GM18907 (cell line): ENCODE measurements at regions not wholly inside any gene's neighbourhood (a gene's known extent, or its start where the extent isn't known, plus 50 kb on each side); places are given as distances from the start of the nearest gene placed in this dataset.

Experiments used
- ATAC-seq: cut with Tn5 transposase; IDR thresholded peaks from one replicate; pipeline ENCODE4 v1.9.1; 2021; ENCODE audit warnings: mild to moderate bottlenecking, moderate library complexity; ENCODE audit not compliant: unreplicated experiment

DNA sequence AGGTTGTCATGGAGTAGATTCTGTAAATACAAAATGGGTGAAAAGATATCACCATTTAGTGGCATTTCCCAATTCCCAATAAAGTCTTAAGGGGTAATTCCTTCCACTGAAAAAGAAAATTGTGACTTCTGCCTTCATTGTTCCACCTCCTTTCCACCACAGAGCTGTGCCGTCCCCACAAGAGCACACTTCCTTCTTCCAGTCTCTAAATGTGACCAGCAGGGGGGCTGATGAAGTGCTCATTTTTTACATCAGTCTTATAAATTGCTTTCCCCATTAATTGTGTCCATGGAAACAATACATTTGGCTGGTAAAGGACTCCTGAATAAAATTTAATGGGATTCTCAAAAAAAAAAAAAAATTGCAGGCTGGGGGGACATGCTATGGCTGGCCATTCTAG lies 260.8 kb upstream of the PSMD7 start:
- ATAC-seq = no peak

DNA sequence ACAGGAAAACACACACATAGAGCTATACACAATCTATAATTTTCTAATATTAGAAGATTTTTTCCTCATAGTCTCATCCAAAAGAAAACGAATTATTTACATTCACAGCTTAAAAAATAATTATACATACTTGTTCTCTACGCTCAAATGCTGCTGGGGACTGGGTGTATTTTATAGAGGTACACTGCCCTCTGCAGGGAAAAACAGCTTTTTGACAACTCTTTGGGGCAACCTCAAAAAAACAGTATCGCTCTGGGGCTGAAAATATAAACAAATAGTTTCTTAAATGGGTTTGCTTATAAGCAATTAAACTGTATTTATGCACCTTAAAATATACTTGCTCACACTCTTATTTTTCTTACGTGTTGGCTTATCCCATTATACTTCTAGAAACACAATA lies 261.8 kb upstream of the PSMD7 start:
- ATAC-seq = no peak

DNA sequence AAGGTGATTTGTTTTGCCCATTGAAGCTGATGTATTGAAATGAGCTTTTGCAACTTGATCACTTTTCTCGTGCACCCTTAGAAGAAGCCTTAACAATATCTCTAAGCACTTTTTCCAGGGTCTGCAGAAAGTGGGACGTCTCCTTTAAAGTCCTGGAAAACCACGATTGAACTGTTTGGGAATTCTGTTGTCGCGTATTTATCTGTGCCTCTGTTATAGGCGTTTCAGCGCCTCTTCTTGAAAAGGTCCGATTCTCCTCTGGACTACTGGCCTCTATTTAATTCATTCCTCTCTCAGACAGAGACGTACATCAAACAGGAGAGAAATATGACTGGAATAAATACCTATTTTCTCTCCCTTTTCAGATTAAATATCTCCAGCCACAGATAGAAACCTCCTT lies 262.4 kb upstream of the PSMD7 start:
- no peak for ATAC-seq

DNA sequence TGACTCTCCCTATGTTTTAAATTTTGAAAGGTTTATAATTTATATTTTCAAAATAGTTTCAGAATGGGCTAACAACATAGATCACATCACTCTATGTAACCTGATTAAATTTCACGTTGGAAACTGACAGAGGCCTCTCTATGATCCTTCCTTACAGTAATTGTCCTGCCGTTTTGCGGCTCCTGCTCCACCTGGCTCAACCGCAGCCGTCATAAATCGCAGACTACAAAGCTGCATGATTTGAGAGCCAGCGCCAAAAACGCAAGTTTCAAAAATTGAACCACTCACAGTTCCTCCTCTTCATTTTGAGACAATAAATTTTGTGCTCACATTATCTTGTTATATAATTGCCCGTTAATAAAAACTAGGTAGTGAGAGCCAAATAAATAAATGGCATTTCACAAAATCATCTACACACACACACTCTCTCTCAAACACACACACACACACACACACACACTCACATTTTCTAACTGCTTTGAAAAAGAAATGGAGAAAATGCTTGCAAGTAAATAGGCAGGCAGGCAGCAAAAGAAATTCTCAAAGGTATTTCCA lies 263.1 kb upstream of the PSMD7 start:
- no peak for ATAC-seq

DNA sequence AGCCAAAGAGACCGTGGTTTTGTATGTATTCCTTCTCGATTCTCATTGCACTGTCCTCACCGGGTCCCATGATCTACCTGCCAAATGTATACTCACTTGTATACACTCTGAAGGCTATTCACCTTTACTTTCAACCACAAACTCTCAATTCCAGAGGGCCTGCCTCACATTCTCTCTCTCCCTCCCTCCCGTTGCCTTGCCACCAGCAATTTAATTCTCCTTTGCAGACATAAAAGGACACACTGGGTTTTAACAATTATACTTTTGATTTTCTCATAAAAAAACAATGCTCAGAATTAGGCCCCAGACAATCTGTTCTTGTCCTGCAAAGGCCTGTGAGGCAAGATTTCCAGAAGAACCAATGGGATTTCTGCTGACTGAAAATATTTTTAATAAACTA lies 265.1 kb upstream of the PSMD7 start:
- no peak for ATAC-seq

DNA sequence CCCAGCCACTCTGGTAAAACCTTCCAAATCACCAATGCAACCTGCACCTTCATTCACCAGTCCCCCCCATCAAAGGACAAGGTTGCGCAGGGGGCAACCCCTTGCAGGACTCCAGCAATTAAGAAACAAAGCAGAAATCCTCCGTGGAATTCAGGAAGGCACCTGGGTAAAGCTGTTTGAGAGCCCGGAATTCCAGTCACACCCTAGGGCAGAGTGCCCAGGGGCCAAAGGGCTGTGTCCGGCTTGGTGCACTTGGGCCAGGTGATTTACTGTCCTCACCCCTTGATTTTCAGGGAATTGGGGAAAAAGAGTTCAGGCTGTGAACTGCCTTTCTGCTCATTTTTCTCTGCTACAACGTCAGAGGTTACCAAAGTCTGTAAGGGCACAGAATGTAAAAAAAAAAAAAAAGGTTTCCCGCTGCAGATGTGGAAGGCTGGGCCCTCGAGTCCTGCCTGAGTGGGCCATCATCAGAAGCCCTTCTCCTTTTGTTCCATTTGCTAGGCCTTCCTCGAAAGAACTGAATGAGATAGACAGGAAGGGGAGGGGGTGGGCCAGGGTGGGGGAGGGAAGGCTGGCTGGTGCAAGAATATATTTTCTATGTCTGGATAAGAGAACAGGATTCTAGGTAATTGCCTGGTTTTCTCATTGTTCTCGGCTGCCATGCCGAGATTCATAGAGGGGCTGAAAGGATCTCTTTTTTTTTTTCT lies 266.5 kb upstream of the PSMD7 start:
- no peak for ATAC-seq

DNA sequence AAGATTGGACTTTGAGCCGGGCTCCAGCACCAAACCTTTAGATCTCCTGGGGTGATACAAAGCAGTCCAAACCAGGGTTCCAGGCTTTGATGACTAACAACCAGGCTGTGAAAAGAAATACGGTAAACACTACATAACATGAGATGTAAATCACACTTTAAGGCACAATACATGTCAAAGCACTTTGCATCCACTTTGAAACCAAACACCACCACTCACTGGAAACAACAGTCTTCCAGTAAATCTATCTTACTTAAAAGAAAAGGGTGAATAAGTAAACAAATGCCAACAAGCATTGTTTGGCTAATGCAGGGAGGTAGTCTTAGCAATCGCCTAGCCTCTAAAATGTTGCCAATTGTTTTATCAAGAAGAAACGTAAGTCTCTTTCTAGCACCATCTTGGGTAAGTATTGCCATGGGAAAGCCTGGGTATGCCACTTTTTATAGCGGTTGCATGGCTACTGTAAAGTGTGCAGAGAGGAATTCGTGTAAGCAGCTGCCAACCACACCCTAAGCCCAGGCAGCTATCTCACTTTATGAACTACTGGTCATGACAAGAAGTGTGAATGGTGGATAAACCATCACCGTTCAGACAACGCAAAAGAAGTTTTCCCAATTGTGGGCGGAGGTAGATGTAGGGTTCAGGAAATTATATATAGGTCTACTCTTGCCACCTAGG lies 267.4 kb upstream of the PSMD7 start:
- no peak for ATAC-seq

DNA sequence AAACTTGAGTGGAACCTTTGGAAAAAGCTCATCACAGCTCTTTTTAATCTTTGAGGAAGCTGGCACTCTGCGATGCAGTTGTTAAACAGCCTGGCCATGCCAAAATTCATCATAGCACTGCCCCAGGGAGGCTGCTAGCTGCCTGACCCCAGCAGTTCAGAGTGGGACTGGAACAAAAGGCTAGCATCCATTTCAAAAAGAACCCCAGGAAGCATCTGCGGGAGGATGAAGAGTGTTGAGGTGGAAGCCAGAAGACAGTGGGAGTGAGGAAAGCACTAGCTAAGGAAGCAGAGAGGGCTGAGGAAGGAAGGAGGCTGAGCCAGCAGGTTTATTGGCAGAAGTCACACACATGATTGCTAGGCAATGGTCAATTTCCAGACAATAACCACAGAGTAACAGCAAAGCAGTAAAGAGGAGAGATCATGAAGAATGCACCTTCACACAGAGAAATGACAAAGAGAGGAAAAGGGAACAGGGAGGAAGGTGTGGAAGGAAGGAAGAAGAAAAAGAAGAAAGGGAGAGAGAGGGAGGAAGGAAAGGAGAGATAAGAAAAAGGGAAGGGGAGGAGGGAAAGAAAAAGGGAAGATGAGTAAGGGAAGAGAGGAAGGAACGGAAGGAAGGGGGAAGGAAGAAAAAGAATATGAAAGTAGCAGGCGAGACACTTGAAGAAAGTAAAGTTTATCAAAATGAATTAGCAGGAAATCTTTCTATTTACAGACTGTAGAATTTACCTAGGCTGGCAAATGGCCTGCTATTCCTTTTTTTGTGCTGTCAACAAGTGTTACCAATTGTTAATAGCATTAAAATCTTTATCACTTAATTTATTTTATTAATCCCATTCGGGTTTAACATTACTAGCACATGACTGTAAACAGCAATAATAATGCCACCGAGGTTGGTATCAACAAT lies 270.0 kb upstream of the PSMD7 start:
- no peak for ATAC-seq

DNA sequence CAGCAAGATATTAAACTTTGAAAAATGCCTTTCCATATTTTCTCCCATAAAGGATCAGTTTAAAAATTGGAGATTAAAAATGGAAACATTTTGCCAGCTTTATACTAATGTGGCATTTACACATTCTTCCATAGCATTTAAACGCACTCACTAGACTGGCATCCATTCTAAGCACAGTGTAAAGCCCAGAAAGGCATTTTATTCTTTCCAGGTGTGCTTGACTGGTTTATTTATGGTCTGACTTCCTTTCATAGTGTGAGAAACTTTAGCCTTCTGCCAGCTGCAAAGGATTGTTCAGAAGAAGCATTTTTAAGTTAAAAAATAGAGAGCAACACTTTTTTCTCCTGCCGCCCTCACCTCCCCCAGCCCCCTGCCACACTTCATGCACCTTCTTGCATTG lies 271.7 kb upstream of the PSMD7 start:
- no peak for ATAC-seq

DNA sequence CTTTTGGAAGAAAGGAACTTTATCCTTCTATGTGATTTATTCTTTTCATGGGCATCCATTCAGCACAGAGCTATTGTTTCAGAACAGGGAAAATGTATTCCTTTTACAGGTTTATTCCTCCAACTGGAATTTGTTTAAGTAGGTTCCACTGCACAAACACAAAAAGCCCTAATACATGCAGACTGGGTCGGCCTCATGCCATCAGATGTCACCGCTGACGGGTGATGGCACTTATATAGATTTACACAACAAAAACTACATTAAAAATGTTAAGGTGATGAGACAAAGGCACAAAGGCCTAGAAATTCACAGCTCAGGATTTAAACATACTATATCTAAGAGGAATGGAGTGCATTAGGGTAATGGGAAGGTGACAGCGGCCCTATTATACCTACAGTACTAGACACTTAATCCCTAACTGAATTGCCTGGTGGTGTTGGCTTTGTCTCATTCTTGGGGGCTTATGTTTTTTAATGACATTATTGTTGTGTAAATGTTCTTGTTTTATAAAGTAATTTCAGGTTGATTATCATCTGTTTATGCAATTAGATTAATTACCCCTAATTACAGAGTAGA lies 276.4 kb upstream of the PSMD7 start:
- no peak for ATAC-seq

DNA sequence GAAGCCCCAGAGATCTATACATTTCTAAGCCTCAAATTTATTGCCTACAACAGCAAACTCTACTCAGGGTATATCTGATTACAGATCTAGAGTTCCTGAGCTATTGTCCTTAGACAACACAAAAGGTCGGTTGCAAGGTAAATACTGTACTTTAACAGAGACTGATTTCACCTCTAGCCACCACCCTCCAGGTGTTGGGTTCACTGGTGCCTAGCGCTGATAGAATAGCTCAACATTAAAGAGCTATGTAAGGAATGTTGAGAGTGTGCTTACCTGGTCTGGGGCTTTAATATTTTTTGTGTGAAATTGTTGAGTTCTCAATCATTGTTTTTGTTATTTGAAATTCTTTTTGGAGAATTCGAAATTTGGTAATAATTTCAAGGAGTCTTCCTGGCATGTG lies 277.0 kb upstream of the PSMD7 start:
- no peak for ATAC-seq

DNA sequence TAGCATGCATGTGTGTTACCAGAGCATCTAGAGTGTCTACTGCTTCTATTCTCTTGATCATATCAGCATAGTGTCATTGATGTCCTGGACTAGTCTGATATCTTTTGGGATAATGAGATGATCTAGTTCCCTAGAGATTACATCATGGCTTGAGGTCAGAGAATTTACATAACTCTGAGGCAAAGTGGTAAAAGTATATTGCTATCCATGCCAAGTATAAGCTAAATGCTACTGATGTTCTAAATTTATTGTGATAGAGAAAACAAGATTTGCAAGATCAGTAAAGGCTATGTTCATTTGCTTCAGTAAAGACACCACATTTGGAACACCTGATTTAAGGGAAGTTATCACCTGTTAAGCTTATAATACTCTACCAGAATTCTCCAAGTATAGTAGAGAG lies 280.7 kb upstream of the PSMD7 start:
- no peak for ATAC-seq

DNA sequence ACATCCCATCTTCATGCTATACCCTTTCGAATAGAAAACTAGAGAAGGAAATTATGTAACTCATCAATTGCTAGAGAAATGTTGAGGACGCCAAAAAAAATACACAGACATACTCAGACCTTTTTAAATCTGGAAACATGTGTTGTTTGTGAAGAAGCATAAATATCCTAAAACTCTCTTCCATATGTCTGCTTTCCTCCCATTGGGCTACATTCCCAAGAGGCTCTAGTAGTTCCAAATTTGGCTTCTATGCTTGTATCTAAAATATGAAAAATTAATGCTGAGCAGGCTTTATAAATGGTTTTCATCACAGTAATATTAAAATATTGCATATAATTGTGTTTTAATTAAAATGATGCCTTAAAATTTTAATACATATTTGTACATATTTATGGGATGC lies 297.9 kb upstream of the PSMD7 start:
- ATAC-seq = no peak

DNA sequence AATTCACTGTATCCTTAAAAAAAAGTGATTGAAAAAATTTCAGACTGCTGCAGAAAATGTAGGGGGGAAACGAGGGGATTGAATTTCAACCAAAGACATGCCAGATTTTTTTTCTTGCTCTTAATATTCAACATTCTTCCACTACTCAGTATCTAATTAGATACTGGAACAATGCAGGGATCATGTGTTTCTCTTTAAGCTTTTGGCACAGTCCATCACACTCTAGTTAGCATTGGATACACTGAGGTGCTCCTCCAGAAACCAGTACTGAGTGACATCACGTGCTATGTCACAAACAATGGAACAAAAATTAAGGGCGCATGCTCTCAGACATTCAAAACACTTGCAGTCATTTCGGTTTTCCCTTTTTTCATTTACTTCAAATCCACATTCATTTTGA lies 298.6 kb upstream of the PSMD7 start:
- ATAC-seq = no peak

DNA sequence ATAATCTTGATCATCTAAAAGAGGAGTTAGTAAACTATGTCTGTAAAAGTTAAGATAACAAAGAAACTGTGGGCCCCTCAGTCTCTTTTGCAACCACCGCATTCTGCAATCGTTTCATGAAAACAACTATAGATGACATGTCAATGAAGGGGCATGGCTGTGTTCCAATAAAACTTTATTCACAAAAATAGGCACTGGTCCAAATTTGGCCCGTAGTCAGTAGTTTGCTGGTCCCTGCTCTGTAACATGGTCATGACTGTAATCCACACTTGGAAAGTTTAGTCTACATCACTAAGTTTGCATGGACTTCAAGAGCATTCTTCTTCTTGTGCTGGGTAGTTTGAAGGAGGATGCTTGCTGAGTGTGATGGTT lies 299.3 kb upstream of the PSMD7 start:
- ATAC-seq = no peak

DNA sequence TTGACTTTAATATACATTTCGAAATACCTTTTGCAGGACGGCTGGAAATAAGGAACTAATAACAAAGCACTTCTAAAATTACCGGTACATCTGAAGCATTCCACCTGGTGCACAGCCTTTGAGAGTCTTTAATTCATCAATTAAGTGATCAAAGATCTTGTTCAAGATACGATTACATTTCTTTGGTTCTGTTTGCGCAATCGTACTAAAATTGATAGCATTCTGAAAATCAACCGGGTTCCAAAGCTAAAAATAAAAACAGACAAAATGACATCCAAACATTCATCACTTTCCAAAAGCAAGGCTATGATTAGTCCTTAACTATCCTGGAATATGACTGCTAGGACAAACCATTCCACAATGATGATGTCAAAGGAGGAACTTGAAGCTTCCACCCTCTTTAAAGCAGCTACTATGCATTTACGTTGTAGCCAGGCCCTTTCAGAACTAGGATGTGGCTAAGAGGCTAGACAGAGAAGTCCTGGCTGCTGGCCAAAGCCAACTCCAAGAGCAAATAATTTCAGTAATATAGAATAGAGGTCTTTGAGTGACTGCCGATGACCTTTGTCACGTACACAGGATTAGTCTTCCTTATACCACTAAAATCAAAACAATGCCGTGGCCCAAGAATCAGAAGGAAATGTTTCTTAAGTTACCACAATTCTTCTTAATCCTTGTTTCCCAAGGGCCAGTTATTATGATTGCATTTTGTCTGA lies 299.8 kb upstream of the PSMD7 start:
- no peak for ATAC-seq

DNA sequence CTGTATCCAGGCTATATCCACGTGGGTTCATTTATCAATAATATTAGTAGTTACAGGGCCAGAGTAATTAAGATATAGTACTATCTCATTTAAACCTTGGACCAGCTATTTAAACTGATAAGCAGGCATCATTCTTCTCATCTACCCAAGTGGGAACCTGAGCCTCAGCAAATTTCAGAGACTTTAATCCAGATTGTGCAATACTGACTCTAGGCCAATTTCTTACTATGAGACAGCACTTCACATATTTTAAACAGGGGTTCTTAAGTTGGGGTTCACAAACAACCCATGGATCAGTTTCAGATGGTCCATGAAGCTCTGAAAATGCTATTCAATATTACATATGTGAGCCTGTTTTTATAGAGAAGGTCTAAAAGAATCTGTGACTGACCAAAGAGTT lies 302.7 kb upstream of the PSMD7 start:
- no peak for ATAC-seq

DNA sequence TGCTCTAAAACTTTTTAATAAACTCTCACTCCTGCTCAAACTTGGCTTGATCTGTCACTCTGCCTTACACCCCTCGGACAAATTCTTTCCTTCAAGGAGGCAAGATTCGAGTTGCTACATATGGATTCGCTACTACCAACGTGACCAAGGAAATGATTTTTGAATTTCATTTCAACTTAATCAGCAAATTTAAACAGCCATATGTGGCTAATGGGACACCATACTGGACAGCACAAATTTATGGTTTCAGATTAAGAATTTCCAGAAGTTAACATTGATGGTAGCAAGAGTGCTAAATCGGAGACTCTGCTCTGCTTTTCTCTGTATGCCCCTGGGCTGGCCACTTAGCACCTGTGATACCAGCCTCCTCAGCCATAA lies 318.2 kb upstream of the PSMD7 start:
- no peak for ATAC-seq

DNA sequence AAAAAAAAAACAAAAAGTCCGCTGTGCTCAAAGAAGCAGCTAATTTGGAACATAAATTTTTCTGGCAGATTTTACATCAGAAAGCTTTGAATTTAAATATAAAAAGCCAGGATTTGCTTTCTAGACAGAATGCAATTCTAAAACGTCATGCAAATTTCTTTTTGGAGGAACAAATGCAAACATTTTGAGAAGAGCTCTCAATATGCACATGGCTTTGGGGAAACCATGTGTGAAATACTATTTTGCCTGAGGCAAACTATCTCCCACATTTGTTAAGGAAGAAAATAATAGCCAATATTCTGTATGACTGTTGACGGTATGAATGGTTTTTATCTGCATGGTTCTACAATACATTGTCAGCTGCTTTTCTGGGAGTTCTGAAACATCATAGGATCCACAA lies 320.0 kb upstream of the PSMD7 start:
- no peak for ATAC-seq

DNA sequence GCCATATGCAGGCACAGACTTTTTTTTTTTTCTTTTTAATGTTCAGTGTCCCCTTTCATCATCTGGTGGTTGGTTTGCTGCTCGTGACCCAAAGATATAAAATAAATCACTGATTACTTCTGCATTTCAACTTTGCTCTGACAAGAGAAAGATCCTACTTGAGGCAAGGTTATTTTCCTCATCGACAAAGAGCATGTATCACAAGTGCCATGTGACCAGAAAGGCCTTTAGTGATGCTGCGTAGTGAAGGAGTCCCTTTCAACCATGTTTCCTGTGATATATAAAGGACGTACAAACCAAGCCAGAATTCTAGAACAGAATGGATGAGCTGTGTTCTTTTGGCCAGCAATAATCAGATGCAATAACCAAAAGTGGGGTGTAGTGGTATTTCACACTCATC lies 323.4 kb upstream of the PSMD7 start:
- no peak for ATAC-seq

DNA sequence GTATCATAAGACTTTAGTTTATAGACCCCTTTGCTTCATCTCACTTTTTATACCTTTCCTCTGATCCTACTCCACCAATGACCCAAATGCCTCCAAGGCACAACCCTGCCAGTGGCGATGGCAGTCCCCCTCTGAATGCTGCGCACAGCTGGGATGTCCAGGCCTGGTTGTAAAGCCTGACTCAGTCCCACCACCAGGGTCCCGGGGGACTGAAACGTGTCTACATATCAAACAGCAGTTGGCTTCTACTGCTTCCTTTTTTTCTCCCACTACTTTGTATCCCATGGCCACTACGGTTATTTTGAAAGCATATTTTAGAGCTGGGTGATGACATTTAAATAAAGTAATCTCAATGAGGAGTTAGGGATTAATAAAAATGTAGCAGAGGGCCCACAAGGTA lies 329.8 kb upstream of the PSMD7 start:
- ATAC-seq = no peak
